ENCODE measurements at regions not wholly inside any gene's neighbourhood (a gene's known extent, or its start where the extent isn't known, plus 50 kb on each side); places are given as distances from the start of the nearest gene placed in this dataset.
"Not testable (repeated sequence)": the region's sequence is repeated elsewhere in the genome, so short reads cannot be mapped to it uniquely, and the experiment has no call there.

DNA sequence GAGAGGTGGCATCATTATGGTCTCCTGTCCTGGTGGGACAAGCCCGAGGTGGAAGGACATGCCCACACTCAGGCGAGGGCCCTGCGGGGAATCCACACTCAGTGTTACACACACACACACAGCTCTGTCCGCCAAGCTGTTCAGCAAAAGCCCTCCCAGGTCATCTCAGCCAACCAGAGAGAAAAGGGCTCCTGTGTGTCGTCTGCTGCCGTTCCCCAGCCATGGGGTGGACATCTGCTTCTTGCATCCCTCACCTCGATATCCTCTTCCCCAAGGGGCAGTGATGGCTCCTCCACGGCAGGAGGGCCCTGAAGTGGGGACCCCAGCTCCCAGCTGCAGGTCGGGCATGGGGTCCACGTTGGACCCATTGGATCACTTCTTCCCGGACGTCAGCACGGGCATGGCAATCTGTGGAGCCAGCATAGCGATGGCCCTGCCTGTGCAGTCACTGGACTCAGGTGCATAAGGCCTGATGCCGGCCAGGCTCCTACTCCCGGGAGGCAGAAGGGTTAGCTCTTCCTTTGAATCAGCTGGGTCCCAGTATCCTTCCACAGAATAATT, 290.1 kb downstream of the C16orf95 start:
- DNase-seq (ENCODE audit: low read depth in 3 of 3) = no peak

DNA sequence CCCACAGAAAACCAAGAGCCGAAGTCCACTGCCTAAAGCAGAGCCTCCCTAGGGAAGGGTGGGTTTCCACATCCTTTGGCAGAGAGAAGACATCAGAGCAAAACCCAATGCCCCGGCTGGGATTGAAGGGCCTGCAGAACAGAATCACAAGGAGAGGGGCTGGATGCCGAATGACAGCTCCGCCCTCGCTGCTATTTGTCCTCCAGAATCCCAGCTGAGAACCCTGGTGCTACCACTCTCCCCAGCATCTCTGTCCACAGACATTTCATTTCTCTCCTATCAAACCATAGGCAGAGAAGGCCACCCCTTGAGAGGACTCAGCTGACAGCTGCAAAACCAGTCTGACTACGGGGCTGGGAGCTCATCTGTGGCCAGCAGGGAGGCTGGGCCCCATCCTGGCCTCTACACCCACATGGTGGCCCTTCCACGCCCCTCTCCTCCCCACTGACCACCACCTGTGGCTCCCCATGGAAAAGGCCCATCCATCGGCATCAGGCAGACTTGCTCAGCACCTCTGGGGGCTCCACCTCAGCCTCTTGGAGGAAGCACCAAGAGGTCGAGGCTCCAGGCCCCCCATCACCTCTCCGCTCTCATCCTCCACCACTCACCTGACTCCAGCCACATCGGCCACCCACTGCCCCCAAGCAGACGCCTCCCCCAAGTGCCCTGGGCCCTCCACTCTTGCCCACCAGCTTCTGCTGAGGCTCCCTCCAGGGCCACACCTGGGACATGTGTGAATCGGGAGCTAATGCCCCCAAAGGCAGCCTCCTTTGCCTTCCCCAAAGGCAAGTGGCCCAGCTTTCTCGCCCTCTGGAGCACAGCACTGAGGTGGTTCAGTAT, 288.5 kb downstream of the C16orf95 start:
- no peak for DNase-seq (ENCODE audit: low read depth in 3 of 3)

- no peak for DNase-seq (ENCODE audit: low read depth in 3 of 3)
Observed at GRCh38 chr16:87032554-87032953, 284.6 kb downstream of the C16orf95 start.

GRCh38 chr16:87033021-87033471, 284.1 kb downstream of the C16orf95 start:
- no peak for DNase-seq (ENCODE audit: low read depth in 3 of 3)

DNA sequence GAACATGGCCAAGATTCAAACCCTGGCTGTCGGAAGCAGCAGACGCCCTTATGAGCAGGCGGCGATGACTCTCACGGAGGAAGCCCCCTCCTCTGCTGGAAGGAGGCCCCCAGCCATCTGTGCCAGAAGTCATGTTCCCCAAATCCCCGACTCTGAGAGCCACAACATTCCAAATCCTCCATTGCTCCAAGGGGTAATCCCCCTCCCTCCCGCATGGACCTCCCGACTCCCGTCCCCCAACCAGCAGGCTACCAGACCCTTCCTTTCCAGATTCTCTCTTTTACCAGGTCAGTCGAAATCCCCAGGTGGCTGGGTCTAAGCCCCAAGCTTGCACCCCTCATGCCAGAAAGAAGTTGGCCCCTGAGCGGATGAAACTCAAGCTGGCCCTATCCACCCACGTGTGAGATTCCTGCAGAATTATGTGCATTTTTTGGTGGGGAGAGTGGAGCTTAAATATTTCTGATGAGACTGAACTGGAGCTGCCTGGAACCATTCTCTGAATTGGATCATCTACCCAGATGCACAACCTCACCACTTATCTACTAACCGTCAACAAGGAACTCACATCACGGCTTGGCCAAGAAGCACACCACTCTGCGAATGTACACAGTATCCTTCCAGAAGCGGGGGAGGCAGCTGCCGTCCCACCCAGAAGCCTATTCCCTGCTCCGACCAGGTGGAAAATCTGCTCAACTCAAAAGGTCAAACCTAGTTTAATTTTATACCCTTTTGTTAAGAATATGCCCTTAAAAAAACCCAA, 283.5 kb downstream of the C16orf95 start:
- no peak for DNase-seq (ENCODE audit: low read depth in 3 of 3)

DNA sequence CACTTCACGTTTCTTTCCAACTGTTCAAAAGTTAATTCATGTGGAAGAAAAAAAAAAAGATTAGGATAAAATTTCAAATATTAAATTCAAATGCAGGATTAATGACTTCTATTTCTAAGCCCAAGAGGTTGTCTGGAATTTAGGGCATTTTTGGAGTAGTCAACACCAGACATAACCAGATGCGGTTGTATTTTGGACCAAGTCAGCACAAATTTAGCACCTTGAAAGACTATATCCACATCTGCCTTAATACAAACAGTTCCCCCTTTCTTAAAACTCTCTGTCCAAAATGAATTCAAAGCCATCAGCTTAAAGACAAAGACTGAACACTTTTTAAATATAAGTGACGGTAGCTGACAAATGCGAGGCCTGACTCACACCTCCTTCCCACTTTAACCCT, 282.9 kb downstream of the C16orf95 start:
- no peak for DNase-seq (ENCODE audit: low read depth in 3 of 3)

GRCh38 chr16:87035053-87035452, 282.1 kb downstream of the C16orf95 start:
- no peak for DNase-seq (ENCODE audit: low read depth in 3 of 3)

GRCh38 chr16:87037012-87037411, 280.2 kb downstream of the C16orf95 start:
- DNase-seq (ENCODE audit: low read depth in 3 of 3) = no peak

DNA sequence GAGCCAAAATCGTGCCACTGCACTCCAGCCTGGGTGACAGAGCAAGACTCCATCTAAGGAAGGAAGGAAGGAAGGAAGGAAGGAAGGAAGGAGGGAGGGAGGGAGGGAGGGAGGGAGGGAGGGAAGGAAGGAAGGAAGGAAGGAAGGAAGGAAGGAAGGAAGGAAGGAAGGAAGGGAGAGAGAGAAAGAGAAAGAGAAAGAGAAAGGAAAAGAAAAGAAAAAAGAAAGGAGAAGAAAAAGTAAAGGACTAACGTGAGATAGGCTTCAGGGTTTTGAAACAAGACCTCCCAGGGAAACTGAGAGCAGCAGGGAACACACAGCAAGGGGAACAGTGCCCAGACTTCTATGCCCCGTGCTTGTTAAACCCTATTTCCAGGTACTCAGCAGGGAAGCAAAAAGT, 278.7 kb downstream of the C16orf95 start:
- DNase-seq (ENCODE audit: low read depth in 3 of 3) = not testable (repeated sequence)

DNA sequence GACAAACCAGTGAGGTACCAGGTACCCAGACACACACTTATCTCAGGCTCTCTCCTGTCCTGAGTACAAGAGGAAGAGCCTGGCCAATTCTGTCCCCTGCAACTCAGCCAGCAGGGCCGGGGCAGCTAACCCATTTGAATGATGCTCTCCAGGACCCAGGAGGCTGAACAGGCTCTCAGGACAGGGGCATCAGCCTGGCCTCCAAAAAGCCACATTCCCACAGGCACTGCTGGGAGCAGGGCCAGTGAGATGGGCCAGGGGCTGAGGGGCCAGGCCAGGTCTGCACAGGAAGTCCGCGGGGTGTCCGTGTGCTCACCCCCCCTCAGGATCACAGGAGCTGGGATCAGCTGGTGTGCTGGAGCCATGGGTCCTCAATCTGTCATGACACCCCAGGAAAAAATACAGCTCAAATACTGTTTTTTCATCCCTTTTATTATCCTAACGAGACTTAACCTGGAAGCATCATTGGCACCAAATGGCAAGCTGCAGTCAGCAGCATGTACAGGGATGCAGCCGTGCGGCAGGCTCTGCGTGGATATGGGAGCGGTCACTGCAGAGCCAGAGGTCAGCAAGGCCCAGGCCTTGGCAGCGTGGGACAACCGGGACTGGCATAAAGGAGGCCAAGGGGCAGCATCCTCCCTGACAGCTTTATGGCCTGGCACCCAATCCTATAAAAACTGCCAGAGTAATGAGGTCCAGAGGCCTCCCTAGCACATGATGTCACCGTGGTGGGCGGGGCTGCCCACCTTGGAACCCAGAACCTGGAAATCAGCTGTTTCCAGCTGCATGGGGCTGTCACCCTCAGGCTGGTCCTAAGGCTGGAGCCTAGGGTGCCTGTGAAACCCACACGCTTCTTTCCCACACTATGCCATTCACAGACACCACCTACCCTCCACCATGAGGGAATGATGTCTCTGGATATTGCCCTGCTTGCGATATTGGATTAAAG, 276.7 kb downstream of the C16orf95 start:
- no peak for DNase-seq (ENCODE audit: low read depth in 3 of 3)

- no peak for DNase-seq (ENCODE audit: low read depth in 3 of 3)
Observed at GRCh38 chr16:87041286-87041685, 275.9 kb downstream of the C16orf95 start.

DNA sequence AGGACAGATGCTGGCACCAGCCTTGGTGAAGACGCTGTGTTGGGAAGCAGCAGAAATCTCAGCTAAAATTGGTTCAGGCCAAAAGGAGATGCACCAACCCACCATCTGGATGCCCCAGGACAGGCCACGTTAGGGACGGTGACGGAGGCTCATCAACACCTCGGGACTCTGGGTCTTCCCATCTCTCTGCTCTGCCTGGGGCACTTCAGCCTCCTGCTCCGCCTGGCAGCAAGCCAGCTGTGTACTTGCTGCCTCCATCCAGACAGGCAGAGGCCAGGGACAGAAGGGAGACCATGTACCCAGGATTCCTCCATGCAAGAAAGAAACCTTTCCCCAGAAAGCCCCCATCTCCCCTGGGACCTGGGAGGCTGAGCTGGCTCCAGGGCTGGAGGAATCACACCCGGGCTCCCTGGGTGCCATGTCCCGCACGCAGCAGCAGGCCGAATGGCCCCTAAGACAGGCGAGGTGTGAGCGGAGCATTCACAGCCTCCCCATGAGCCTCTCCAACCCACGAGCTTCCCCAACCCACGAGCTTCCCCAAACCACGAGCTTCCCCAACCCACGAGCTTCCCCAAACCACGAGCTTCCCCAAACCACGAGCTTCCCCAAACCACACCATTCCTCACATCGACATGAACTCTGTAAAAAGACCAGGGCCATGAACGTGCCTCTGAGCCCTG, 274.5 kb downstream of the C16orf95 start:
- no peak for DNase-seq (ENCODE audit: low read depth in 3 of 3)

GRCh38 chr16:87043231-87044031, 273.8 kb downstream of the C16orf95 start:
- DNase-seq (ENCODE audit: low read depth in 3 of 3) = no peak

DNA sequence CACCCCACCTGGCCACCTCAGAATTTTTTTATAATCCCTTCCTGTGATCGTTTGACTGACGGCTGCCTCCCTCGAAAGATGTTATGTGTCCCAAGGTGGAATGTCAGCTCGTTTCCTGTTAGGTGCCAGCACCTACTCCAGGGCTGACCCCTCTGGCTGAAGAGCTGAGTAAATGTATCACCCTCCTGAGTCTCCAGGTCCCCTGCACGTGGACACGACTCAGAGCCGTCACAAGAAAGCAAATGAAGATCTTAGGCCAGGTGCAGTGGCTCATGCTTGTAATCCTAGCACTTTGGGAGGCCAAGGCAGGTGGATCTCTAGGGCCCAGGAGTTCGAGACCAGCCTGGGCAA, 273.2 kb downstream of the C16orf95 start:
- DNase-seq (ENCODE audit: low read depth in 3 of 3) = no peak

DNA sequence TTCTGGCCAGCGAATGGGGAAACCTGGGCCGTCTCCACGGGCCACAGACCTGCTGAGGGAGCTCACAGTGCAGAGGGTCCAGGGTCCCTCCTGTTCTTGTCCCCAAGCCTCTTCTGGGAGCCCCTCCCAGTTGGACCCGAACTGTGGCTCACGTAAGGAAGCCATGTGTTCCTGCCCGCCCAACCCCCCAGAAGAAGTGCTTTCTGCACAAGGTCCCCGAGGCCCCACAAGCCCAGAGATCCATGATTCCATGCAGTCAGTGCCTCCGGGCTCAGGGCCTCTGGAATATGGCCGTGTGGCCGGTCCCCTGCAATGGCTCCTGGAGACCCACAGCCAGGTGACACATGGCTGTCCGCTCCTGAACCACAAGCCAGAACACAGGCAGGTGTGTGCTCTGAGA, 272.4 kb downstream of the C16orf95 start:
- no peak for DNase-seq (ENCODE audit: low read depth in 3 of 3)

GRCh38 chr16:87045466-87046216, 271.6 kb downstream of the C16orf95 start:
- DNase-seq (ENCODE audit: low read depth in 3 of 3) = no peak

GRCh38 chr16:87046235-87046634, 271.0 kb downstream of the C16orf95 start:
- DNase-seq (ENCODE audit: low read depth in 3 of 3) = no peak

DNA sequence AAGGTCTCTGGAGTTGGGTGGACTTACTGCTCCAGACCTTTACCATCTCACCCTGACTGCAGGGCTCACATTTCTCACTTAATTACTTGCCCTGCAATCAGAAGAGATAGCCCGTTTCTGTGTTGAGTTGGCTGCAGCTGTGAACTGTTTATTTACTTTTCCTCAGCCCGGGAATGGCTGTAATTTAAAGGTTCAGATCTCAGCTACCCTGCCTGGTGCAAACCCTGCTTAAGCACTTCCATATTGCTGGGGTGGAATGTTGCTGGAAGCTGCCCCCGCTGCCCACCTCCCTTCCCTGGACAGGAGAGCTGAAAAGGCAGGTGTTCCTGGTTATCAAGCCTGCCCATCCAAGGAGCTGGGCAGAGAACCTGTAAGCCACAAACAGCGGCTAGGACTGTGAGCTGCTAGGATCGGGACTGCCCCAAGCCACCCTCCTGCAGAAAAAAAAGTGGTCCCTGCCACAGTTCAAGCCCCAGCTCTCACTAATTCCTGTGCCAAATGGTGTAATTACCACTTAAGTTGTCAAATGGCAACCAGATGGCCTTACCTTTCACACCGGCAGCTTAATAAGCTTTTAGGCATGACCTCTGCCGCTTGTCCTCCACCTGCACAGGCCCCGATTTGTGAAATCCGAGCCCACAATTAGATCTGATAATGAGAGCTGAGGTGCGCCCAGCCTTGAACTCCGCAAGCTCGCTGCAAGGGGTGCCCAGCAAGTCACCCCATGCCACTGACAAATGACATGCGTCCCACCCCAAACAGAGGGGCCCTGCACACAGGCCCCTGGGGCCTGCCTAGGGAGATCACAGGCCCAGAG, 269.8 kb downstream of the C16orf95 start:
- no peak for DNase-seq (ENCODE audit: low read depth in 3 of 3)
